Thyroid gland (tissue), 4 donors: ENCODE measurements at regions not wholly inside any gene's neighbourhood (a gene's known extent, or its start where the extent isn't known, plus 50 kb on each side); places are given as distances from the start of the nearest gene placed in this dataset.

Experiments used
- POLR2A ChIP-seq, 2 donors: fragments of 450-650 bp; IDR thresholded peaks; one replicate each; pipeline ENCODE4 v1.6.1; 2017; ENCODE audit warnings: antibody characterized with exemption in 2 of 2, mild to moderate bottlenecking in 2 of 2, moderate library complexity in 1 of 2
- TF ChIP-seq, protein P1 (sequence below), 6 experiments: fragments of 200-600 bp in 3 of 6; fragments of 450-650 bp in 3 of 6; sonication (generic) in 3 of 6; IDR thresholded peaks; one replicate each; pipeline ENCODE4 v1.5.1; 2016 to 2019; ENCODE audit warnings: antibody characterized with exemption in 6 of 6, mild to moderate bottlenecking in 2 of 6, inconsistent platforms in 1 of 6, moderate library complexity in 1 of 6

- no peak for TF ChIP-seq POLR2A (IDR thresholded peaks at IDR 0.05)
- TF ChIP-seq, protein P1, sequence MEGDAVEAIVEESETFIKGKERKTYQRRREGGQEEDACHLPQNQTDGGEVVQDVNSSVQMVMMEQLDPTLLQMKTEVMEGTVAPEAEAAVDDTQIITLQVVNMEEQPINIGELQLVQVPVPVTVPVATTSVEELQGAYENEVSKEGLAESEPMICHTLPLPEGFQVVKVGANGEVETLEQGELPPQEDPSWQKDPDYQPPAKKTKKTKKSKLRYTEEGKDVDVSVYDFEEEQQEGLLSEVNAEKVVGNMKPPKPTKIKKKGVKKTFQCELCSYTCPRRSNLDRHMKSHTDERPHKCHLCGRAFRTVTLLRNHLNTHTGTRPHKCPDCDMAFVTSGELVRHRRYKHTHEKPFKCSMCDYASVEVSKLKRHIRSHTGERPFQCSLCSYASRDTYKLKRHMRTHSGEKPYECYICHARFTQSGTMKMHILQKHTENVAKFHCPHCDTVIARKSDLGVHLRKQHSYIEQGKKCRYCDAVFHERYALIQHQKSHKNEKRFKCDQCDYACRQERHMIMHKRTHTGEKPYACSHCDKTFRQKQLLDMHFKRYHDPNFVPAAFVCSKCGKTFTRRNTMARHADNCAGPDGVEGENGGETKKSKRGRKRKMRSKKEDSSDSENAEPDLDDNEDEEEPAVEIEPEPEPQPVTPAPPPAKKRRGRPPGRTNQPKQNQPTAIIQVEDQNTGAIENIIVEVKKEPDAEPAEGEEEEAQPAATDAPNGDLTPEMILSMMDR (IDR thresholded peaks at IDR 0.05) = no peak
Observed at GRCh38 chr11:91156041-91156440, 933.2 kb upstream of the CHORDC1 start.
